HG03060 (cell line): ENCODE measurements at regions not wholly inside any gene's neighbourhood (a gene's known extent, or its start where the extent isn't known, plus 50 kb on each side); places are given as distances from the start of the nearest gene placed in this dataset.
"Not testable (repeated sequence)": the region's sequence is repeated elsewhere in the genome, so short reads cannot be mapped to it uniquely, and the experiment has no call there.

Experiments used
- ATAC-seq: cut with Tn5 transposase; IDR thresholded peaks from one replicate; pipeline ENCODE4 v1.9.1; 2021; ENCODE audit warnings: low read depth, moderate number of reproducible peaks; ENCODE audit not compliant: unreplicated experiment

GRCh38 chr12:105479710-105480109 is 149.2 kb downstream of the C12orf75 start:
- ATAC-seq, result no peak

- ATAC-seq, result no peak
Observed at GRCh38 chr12:105480162-105480561, 149.7 kb downstream of the C12orf75 start.

GRCh38 chr12:105481392-105482300 is 151.2 kb downstream of the C12orf75 start:
- ATAC-seq, result no peak

GRCh38 chr12:105482951-105483350 is 152.5 kb downstream of the C12orf75 start:
- ATAC-seq, result no peak

GRCh38 chr12:105483691-105484090 is 153.2 kb downstream of the C12orf75 start:
- ATAC-seq, result no peak

- ATAC-seq, result no peak
Observed at GRCh38 chr12:105485321-105485910, 154.9 kb downstream of the C12orf75 start.

GRCh38 chr12:105485921-105486320 is 155.4 kb downstream of the C12orf75 start:
- ATAC-seq, result no peak

GRCh38 chr12:105487963-105488362 is 157.5 kb downstream of the C12orf75 start:
- ATAC-seq, result no peak

- ATAC-seq, result no peak
Observed at GRCh38 chr12:105492591-105493545, 162.4 kb downstream of the C12orf75 start.

- ATAC-seq, result no peak
Observed at GRCh38 chr12:105499205-105499604, 168.7 kb downstream of the C12orf75 start.

GRCh38 chr12:105500676-105501075 is 170.2 kb downstream of the C12orf75 start:
- ATAC-seq, result not testable (repeated sequence)

GRCh38 chr12:105502426-105502930 is 172.0 kb downstream of the C12orf75 start:
- no peak for ATAC-seq

- ATAC-seq, result no peak
Observed at GRCh38 chr12:105503619-105504018, 173.1 kb downstream of the C12orf75 start.

- no peak for ATAC-seq
Observed at GRCh38 chr12:105504286-105504685, 173.8 kb downstream of the C12orf75 start.

- no peak for ATAC-seq
Observed at GRCh38 chr12:105506678-105507310, 176.3 kb downstream of the C12orf75 start.

- ATAC-seq, result no peak
Observed at GRCh38 chr12:105507311-105508038, 177.0 kb downstream of the C12orf75 start.

GRCh38 chr12:105508096-105508495 is 177.6 kb downstream of the C12orf75 start:
- ATAC-seq, result no peak

GRCh38 chr12:105510526-105510925 is 180.0 kb downstream of the C12orf75 start:
- ATAC-seq, result no peak

- not testable (repeated sequence) for ATAC-seq
Observed at GRCh38 chr12:105512861-105513260, 182.4 kb downstream of the C12orf75 start.
